ENCODE measurements at regions not wholly inside any gene's neighbourhood (a gene's known extent, or its start where the extent isn't known, plus 50 kb on each side); places are given as distances from the start of the nearest gene placed in this dataset.

GRCh38 chr20:50367104-50367674, 143.0 kb upstream of the PTPN1 start:
- TF ChIP-seq CTCF (conservative IDR thresholded peaks at IDR 0.05; ENCODE audit: low read depth, low read length) = no peak
- no peak for TF ChIP-seq EZH2 (IDR thresholded peaks at IDR 0.05; ENCODE audit: low read length, unreplicated experiment)
- TF ChIP-seq EZH2phosphoT487 (IDR thresholded peaks at IDR 0.05; ENCODE audit: borderline replicate concordance, low read length) = no peak
